ENCODE measurements at regions not wholly inside any gene's neighbourhood (a gene's known extent, or its start where the extent isn't known, plus 50 kb on each side); places are given as distances from the start of the nearest gene placed in this dataset.

- Mint-ChIP-seq H3K27me3 (ENCODE audit: low read depth in 3 of 3) (peaks cover 0 to 2% (median 2%) of the 10 kb centered on the region in 3 donors), H3K9me3 (peaks cover 0 to 6% (median 1%) of the 10 kb centered on the region in 7 donors), H3K27ac (no peak overlapping the region), H3K4me3 (no peak overlapping the region), H3K36me3 (no peaks in the 10 kb centered on the region), H3K4me1 (no peaks in the 10 kb centered on the region)
- TF ChIP-seq, protein P1, sequence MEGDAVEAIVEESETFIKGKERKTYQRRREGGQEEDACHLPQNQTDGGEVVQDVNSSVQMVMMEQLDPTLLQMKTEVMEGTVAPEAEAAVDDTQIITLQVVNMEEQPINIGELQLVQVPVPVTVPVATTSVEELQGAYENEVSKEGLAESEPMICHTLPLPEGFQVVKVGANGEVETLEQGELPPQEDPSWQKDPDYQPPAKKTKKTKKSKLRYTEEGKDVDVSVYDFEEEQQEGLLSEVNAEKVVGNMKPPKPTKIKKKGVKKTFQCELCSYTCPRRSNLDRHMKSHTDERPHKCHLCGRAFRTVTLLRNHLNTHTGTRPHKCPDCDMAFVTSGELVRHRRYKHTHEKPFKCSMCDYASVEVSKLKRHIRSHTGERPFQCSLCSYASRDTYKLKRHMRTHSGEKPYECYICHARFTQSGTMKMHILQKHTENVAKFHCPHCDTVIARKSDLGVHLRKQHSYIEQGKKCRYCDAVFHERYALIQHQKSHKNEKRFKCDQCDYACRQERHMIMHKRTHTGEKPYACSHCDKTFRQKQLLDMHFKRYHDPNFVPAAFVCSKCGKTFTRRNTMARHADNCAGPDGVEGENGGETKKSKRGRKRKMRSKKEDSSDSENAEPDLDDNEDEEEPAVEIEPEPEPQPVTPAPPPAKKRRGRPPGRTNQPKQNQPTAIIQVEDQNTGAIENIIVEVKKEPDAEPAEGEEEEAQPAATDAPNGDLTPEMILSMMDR (IDR thresholded peaks at IDR 0.05) = no peak
- H3K4me1 ChIP-seq (ENCODE audit: control insufficient read depth in 1 of 2, insufficient read depth in 2 of 2, low read length in 2 of 2) = no peaks in the 10 kb centered on the region
- WGBS (ENCODE audit: insufficient coverage) = 88% methylated on average over 1 of the region's 2 CpGs
- no peaks in the 10 kb centered on the region for H3K79me2 ChIP-seq (ENCODE audit: insufficient read depth, low read length)
- H4K20me1 ChIP-seq (ENCODE audit: insufficient read depth, low read length) = no peaks in the 10 kb centered on the region
- DNase-seq = no peak
- H3K9me3 ChIP-seq (replicated peaks in 1 of 2; ENCODE audit: control insufficient read depth in 1 of 2, insufficient read depth in 1 of 2, low read length in 2 of 2) = no peaks in the 10 kb centered on the region
- H3K36me3 ChIP-seq (replicated peaks in 1 of 2; ENCODE audit: control insufficient read depth in 1 of 2, insufficient read depth in 2 of 2, low read length in 2 of 2) = no peaks in the 10 kb centered on the region
- H3K27me3 ChIP-seq (ENCODE audit: control insufficient read depth in 2 of 2, insufficient read depth in 2 of 2, low read length in 2 of 2) = no peaks in the 10 kb centered on the region
- no peak overlapping the region for H3K4me2 ChIP-seq (replicated peaks; ENCODE audit: extremely low read depth, low read length, poor library complexity, severe bottlenecking)
- no peak overlapping the region for H2AFZ ChIP-seq (ENCODE audit: insufficient read depth, low read depth, low read length, poor library complexity, severe bottlenecking)
- H3K27ac ChIP-seq (ENCODE audit: low read depth in 1 of 2, low read length in 2 of 2) = no peak overlapping the region
- no peak overlapping the region for H3K4me3 ChIP-seq (replicated peaks in 1 of 3; ENCODE audit: low read depth in 2 of 3, low read length in 3 of 3)
- no peak overlapping the region for H3K9ac ChIP-seq (ENCODE audit: insufficient read depth, low read length, poor library complexity, severe bottlenecking)
- intact Hi-C loops (cut with micrococcal nuclease) = no loop called here
Measured at GRCh38 chr5:128896675-128897074, 68.6 kb upstream of the SLC27A6 start.

DNA sequence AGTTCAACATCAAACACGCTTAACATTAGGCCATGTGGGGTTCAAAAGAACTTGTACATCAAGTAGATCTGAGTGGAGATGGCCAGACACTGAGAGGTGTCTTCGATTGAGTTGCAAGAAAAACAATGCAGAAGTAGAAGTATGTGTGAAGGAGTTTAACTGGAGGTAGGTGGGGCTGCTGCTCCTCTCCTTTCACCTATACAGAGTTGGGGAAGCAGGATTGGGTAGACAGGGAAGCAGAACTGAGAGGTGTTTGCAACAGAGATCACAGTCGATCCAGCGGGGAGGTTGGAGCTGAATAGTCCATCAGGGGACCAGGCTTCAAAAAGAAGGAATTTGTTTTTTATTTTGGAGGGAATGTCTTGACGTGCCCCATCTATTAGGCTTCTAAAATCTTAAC lies 61.7 kb upstream of the SLC27A6 start:
- Histone ChIP-seq H3K9ac (ENCODE audit: insufficient read depth, low read length, poor library complexity, severe bottlenecking) (no peak overlapping the region), H3K4me1 (ENCODE audit: control insufficient read depth in 1 of 2, insufficient read depth in 2 of 2, low read length in 2 of 2) (no peaks in the 10 kb centered on the region), H4K20me1 (ENCODE audit: insufficient read depth, low read length) (no peaks in the 10 kb centered on the region), H3K36me3 (replicated peaks in 1 of 2; ENCODE audit: control insufficient read depth in 1 of 2, insufficient read depth in 2 of 2, low read length in 2 of 2) (no peaks in the 10 kb centered on the region), H3K4me3 (replicated peaks in 1 of 3; ENCODE audit: low read depth in 2 of 3, low read length in 3 of 3) (no peak overlapping the region), H2AFZ (ENCODE audit: insufficient read depth, low read depth, low read length, poor library complexity, severe bottlenecking) (no peak overlapping the region), H3K9me3 (replicated peaks in 1 of 2; ENCODE audit: control insufficient read depth in 1 of 2, insufficient read depth in 1 of 2, low read length in 2 of 2) (no peaks in the 10 kb centered on the region), H3K27me3 (ENCODE audit: control insufficient read depth in 2 of 2, insufficient read depth in 2 of 2, low read length in 2 of 2) (no peaks in the 10 kb centered on the region), H3K27ac (ENCODE audit: low read depth in 1 of 2, low read length in 2 of 2) (no peak overlapping the region), H3K79me2 (ENCODE audit: insufficient read depth, low read length) (no peaks in the 10 kb centered on the region), H3K4me2 (replicated peaks; ENCODE audit: extremely low read depth, low read length, poor library complexity, severe bottlenecking) (no peak overlapping the region)
- H3K9me3 Mint-ChIP-seq = no peaks in the 10 kb centered on the region
- peaks cover 0 to 2% (median 0%) of the 10 kb centered on the region in 3 donors for H3K27me3 Mint-ChIP-seq (ENCODE audit: low read depth in 3 of 3)
- TF ChIP-seq, protein P1 (IDR thresholded peaks at IDR 0.05) = no peak
- no peaks in the 10 kb centered on the region for H3K4me1 Mint-ChIP-seq
- no CpG with 5 or more reads among the region's 5 CpGs for WGBS (ENCODE audit: insufficient coverage)
- intact Hi-C loops (cut with micrococcal nuclease) = loop anchor here (5.0 kb wide), 2 partner anchors 864 to 869 kb away; no protein-coding TSS in a partner anchor
- no peak overlapping the region for H3K27ac Mint-ChIP-seq
- H3K36me3 Mint-ChIP-seq = no peaks in the 10 kb centered on the region
- no peak overlapping the region for H3K4me3 Mint-ChIP-seq
- DNase-seq = no peak
